OCI-LY1 (cell line): ENCODE measurements at regions not wholly inside any gene's neighbourhood (a gene's known extent, or its start where the extent isn't known, plus 50 kb on each side); places are given as distances from the start of the nearest gene placed in this dataset.

Source experiments
- H2AFZ ChIP-seq: fragments of 200-600 bp; sonication (generic), shearing (Covaris generic); 2 replicates; pipeline ENCODE4 v1.6.0; 2014; ENCODE audit warnings: antibody characterized with exemption, mild to moderate bottlenecking, low read length
- H3F3A ChIP-seq: fragments of 200-600 bp; sonication (generic), shearing (Covaris generic); 2 replicates; pipeline ENCODE4 v1.6.0; 2014; ENCODE audit warnings: mild to moderate bottlenecking, antibody characterized with exemption, low read length, moderate library complexity; ENCODE audit not compliant: insufficient read depth
- H3K27ac ChIP-seq: fragments of 200-600 bp; sonication (generic); 2 replicates; pipeline ENCODE4 v1.5.1; 2014; ENCODE audit warnings: low read length, mixed run types, mild to moderate bottlenecking, low read depth; ENCODE audit not compliant: poor library complexity, severe bottlenecking
- H3K27me3 ChIP-seq: fragments of 200-600 bp; sonication (generic); 2 replicates; pipeline ENCODE4 v1.6.0; 2014; ENCODE audit warnings: antibody characterized with exemption, mild to moderate bottlenecking, low read length, moderate library complexity; ENCODE audit not compliant: insufficient read depth
- H3K36me3 ChIP-seq: fragments of 200-600 bp; sonication (generic); 2 replicates; pipeline ENCODE4 v1.6.1; 2014; ENCODE audit warnings: mild to moderate bottlenecking, antibody characterized with exemption, low read length, moderate library complexity, mixed read lengths; ENCODE audit not compliant: insufficient read depth
- H3K4me1 ChIP-seq: fragments of 200-600 bp; sonication (generic); 2 replicates; pipeline ENCODE4 v1.5.1; 2014; ENCODE audit warnings: mild to moderate bottlenecking, low read length, moderate library complexity; ENCODE audit not compliant: insufficient read depth, severe bottlenecking
- H3K4me2 ChIP-seq: fragments of 200-600 bp; sonication (generic), shearing (Covaris generic); 2 replicates; pipeline ENCODE4 v1.6.1; 2014; ENCODE audit warnings: low read length
- H3K4me3 ChIP-seq: fragments of 200-600 bp; sonication (generic); 2 replicates; pipeline ENCODE4 v1.5.1; 2014; ENCODE audit warnings: low read length, low read depth, mild to moderate bottlenecking, mixed read lengths; ENCODE audit not compliant: poor library complexity, severe bottlenecking
- H3K79me2 ChIP-seq: fragments of 200-600 bp; shearing (Covaris generic); 2 replicates; pipeline ENCODE4 v1.6.1; 2016; ENCODE audit warnings: mixed run types, low read length, mixed read lengths; ENCODE audit not compliant: insufficient read depth
- H3K9ac ChIP-seq: fragments of 200-600 bp; sonication (generic), shearing (Covaris generic); 2 replicates; pipeline ENCODE4 v1.6.1; 2014; ENCODE audit warnings: mild to moderate bottlenecking, low read length, mixed read lengths
- H3K9me2 ChIP-seq: fragments of 200-600 bp; sonication (generic), shearing (Covaris generic); 2 replicates; pipeline ENCODE4 v1.6.1; 2014; ENCODE audit warnings: low read depth, mild to moderate bottlenecking, low read length, mixed read lengths
- H3K9me3 ChIP-seq: fragments of 200-600 bp; shearing (Covaris generic); 2 replicates; pipeline ENCODE4 v1.6.1; 2014; ENCODE audit warnings: low read length, mixed read lengths
- H4K20me1 ChIP-seq: fragments of 200-600 bp; sonication (generic), shearing (Covaris generic); 2 replicates; pipeline ENCODE4 v1.6.0; 2016; ENCODE audit warnings: mild to moderate bottlenecking, low read length; ENCODE audit not compliant: insufficient read depth
- CTCF ChIP-seq: fragments of 200-600 bp; sonication (generic), shearing (Covaris generic); IDR thresholded peaks from 2 replicates; pipeline ENCODE4 v1.5.1; 2017; ENCODE audit warnings: mild to moderate bottlenecking, antibody characterized with exemption, low read length, moderate library complexity, mixed read lengths
- EZH2 ChIP-seq: fragments of 200-600 bp; sonication (generic), shearing (Covaris generic); IDR thresholded peaks from 2 replicates; pipeline ENCODE4 v1.8.0; 2017; ENCODE audit warnings: borderline replicate concordance, mixed run types, mild to moderate bottlenecking, antibody characterized with exemption, low read length, moderate library complexity, mixed read lengths

- H3K4me2 ChIP-seq: no peak overlapping the region
Observed at GRCh38 chr11:11164334-11164690, 188.7 kb downstream of the CSNK2A3 start.

GRCh38 chr11:11163669-11164333 lies 189.2 kb downstream of the CSNK2A3 start:
- Histone ChIP-seq H3K27ac (no peak overlapping the region), H3K4me1 (no peaks in the 10 kb centered on the region), H3K4me2 (no peak overlapping the region), H2AFZ (no peak overlapping the region), H3K4me3 (no peak overlapping the region), H3F3A (no peaks in the 10 kb centered on the region), H3K79me2 (no peaks in the 10 kb centered on the region), H3K27me3 (no peaks in the 10 kb centered on the region), H3K9ac (no peak overlapping the region), H3K9me3 (no peaks in the 10 kb centered on the region), H3K9me2 (no peaks in the 10 kb centered on the region; the same call in 1 of the 2 replicates), H3K36me3 (no peaks in the 10 kb centered on the region), H4K20me1 (no peaks in the 10 kb centered on the region)
- no peak for TF ChIP-seq EZH2
- no peak for TF ChIP-seq CTCF

More at GRCh38 chr11:11164334-11164690, 188.7 kb downstream of the CSNK2A3 start:
- Histone ChIP-seq H3K27me3 (no peaks in the 10 kb centered on the region), H2AFZ (no peak overlapping the region), H3K9me2 (no peaks in the 10 kb centered on the region; the same call in 1 of the 2 replicates), H3F3A (no peaks in the 10 kb centered on the region), H3K9me3 (no peaks in the 10 kb centered on the region), H4K20me1 (no peaks in the 10 kb centered on the region), H3K27ac (no peak overlapping the region), H3K79me2 (no peaks in the 10 kb centered on the region), H3K9ac (no peak overlapping the region), H3K4me1 (no peaks in the 10 kb centered on the region), H3K4me3 (no peak overlapping the region), H3K36me3 (no peaks in the 10 kb centered on the region)
- TF ChIP-seq CTCF: no peak
- no peak for TF ChIP-seq EZH2

- H3F3A ChIP-seq: no peaks in the 10 kb centered on the region
- no peak overlapping the region for H3K27ac ChIP-seq
- no peak overlapping the region for H3K4me2 ChIP-seq
- H3K4me1 ChIP-seq: no peaks in the 10 kb centered on the region
- no peaks in the 10 kb centered on the region for H3K36me3 ChIP-seq
- no peak for TF ChIP-seq CTCF
- no peak for TF ChIP-seq EZH2
- no peak overlapping the region for H3K9ac ChIP-seq
- no peaks in the 10 kb centered on the region for H3K79me2 ChIP-seq
- H3K9me2 ChIP-seq: no peaks in the 10 kb centered on the region; the same call in 1 of the 2 replicates
- H2AFZ ChIP-seq: no peak overlapping the region
- H3K4me3 ChIP-seq: no peak overlapping the region
- H3K27me3 ChIP-seq: no peaks in the 10 kb centered on the region
- H4K20me1 ChIP-seq: no peaks in the 10 kb centered on the region
- H3K9me3 ChIP-seq: no peaks in the 10 kb centered on the region
Observed at GRCh38 chr11:11163236-11163635, 189.8 kb downstream of the CSNK2A3 start.
